ENCODE measurements at regions not wholly inside any gene's neighbourhood (a gene's known extent, or its start where the extent isn't known, plus 50 kb on each side); places are given as distances from the start of the nearest gene placed in this dataset.

- Histone ChIP-seq H2AK5ac (ENCODE audit: insufficient read length, low read length) (no peak overlapping the region), H4K20me1 (ENCODE audit: control insufficient read depth, insufficient read depth, insufficient read length) (no peaks in the 10 kb centered on the region), H3K27ac (ENCODE audit: insufficient read length, low read depth, low read length) (no peak overlapping the region), H3K56ac (ENCODE audit: insufficient read length, low read depth, low read length) (no peak overlapping the region), H2BK5ac (ENCODE audit: insufficient read length, low read length) (no peak overlapping the region), H2BK20ac (ENCODE audit: low read depth, low read length, poor library complexity, severe bottlenecking) (no peak overlapping the region), H2BK15ac (ENCODE audit: low read depth, low read length) (no peak overlapping the region), H3T11ph (ENCODE audit: low read length) (no peak overlapping the region), H3K79me1 (ENCODE audit: insufficient read depth, low read depth, low read length, poor library complexity, severe bottlenecking) (no peaks in the 10 kb centered on the region), H3K9ac (ENCODE audit: extremely low read depth, insufficient read length, low read length) (no peak overlapping the region), H3K4me1 (ENCODE audit: insufficient read depth, low read length) (no peaks in the 10 kb centered on the region), H4K5ac (ENCODE audit: insufficient read length, low read depth, low read length) (no peak overlapping the region), H3K79me2 (ENCODE audit: insufficient read depth, low read length) (no peaks in the 10 kb centered on the region), H3K4ac (ENCODE audit: low read depth, low read length) (no peak overlapping the region), H4K8ac (replicated peaks; ENCODE audit: insufficient read length, low read depth, low read length) (no peak overlapping the region), H3K27me3 (ENCODE audit: insufficient read depth, low read length) (no peaks in the 10 kb centered on the region), H3K23ac (ENCODE audit: insufficient read length, low read depth, low read length) (no peak overlapping the region), H3K23me2 (ENCODE audit: insufficient read length, low read depth, low read length, poor library complexity, severe bottlenecking) (no peaks in the 10 kb centered on the region), H3K14ac (ENCODE audit: insufficient read depth, low read length) (no peak overlapping the region), H2BK12ac (ENCODE audit: insufficient read length, low read depth, low read length) (no peak overlapping the region), H3K9me3 (ENCODE audit: control insufficient read depth, low read depth, low read length) (no peaks in the 10 kb centered on the region), H4K91ac (ENCODE audit: insufficient read length, low read depth, low read length) (no peak overlapping the region), H2BK120ac (ENCODE audit: low read depth, low read length, poor library complexity, severe bottlenecking) (no peak overlapping the region), H3K18ac (ENCODE audit: insufficient read length, low read depth, low read length) (no peak overlapping the region), H2AFZ (ENCODE audit: low read length) (peak overlapping the region; percentile 22), H3K4me2 (ENCODE audit: insufficient read depth, insufficient read length, low read length) (no peak overlapping the region)
- WGBS (ENCODE audit: extremely low coverage, insufficient read length, low lambda C conversion rate), result no CpG with 5 or more reads among the region's 7 CpGs
- H3K27me3 Mint-ChIP-seq (ENCODE audit: low read depth), result no peaks in the 10 kb centered on the region
- no peak overlapping the region for H3K4me3 Mint-ChIP-seq
- no peaks in the 10 kb centered on the region for H3K9me3 Mint-ChIP-seq
- no peak for DNase-seq
- H3K4me1 Mint-ChIP-seq, result peaks cover 20 to 29% of the 10 kb centered on the region in 2 experiments
- TF ChIP-seq, protein P1, sequence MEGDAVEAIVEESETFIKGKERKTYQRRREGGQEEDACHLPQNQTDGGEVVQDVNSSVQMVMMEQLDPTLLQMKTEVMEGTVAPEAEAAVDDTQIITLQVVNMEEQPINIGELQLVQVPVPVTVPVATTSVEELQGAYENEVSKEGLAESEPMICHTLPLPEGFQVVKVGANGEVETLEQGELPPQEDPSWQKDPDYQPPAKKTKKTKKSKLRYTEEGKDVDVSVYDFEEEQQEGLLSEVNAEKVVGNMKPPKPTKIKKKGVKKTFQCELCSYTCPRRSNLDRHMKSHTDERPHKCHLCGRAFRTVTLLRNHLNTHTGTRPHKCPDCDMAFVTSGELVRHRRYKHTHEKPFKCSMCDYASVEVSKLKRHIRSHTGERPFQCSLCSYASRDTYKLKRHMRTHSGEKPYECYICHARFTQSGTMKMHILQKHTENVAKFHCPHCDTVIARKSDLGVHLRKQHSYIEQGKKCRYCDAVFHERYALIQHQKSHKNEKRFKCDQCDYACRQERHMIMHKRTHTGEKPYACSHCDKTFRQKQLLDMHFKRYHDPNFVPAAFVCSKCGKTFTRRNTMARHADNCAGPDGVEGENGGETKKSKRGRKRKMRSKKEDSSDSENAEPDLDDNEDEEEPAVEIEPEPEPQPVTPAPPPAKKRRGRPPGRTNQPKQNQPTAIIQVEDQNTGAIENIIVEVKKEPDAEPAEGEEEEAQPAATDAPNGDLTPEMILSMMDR (conservative IDR thresholded peaks at IDR 0.05), result no peak
- peak overlapping the region in 1 of 3 experiments; percentile 37; a peak in 1 of 7 replicates for H3K27ac Mint-ChIP-seq
- H3K36me3 Mint-ChIP-seq (ENCODE audit: insufficient read depth in 1 of 3, low read depth in 3 of 3), result no peaks in the 10 kb centered on the region
Measured at GRCh38 chr3:102791641-102792589, 357.1 kb downstream of the ZPLD1 start.
